H1 (cell line): ENCODE measurements at regions not wholly inside any gene's neighbourhood (a gene's known extent, or its start where the extent isn't known, plus 50 kb on each side); places are given as distances from the start of the nearest gene placed in this dataset.

ENCODE experiments used
- CTCF ChIA-PET: fragments of 300-600 bp; sonication (Branson Sonifier 250); formaldehyde crosslinking; loops from one replicate; lab custom pipeline; 2021; ENCODE audit not compliant: partially characterized antibody; lab: Charles Lee
- POLR2A ChIA-PET: fragments of 300-600 bp; sonication (Branson Sonifier 250); formaldehyde crosslinking; loops from one replicate; lab custom pipeline; 2021; ENCODE audit warnings: inconsistent platforms; ENCODE audit not compliant: partially characterized antibody; lab: Charles Lee
- DNase-seq, 2 experiments: peaks; one replicate each; pipeline versions ENCODE4 v3.0.0 to v3.0.0-alpha.2; 2010 to 2022; ENCODE audit warnings: low spot score in 2 of 2, low read depth in 1 of 2, mixed read lengths in 1 of 2
- FAIRE-seq: peaks from 2 replicates; lab custom pipeline; 2011; peaks lifted over from hg19 to GRCh38; lab: Jason Lieb, UNC
- H2AFZ ChIP-seq: 2 replicates; pipeline ENCODE4 v1.8.1; 2012; ENCODE audit warnings: low read length, inconsistent platforms
- H2AK5ac ChIP-seq: 2 replicates; pipeline ENCODE4 v1.6.1; 2013; ENCODE audit warnings: low read depth, low read length
- H2BK120ac ChIP-seq: replicated peaks from 2 replicates; pipeline ENCODE3; 2013; ENCODE audit warnings: low read depth, low read length, inconsistent platforms
- H2BK12ac ChIP-seq: 2 replicates; pipeline ENCODE4 v1.6.1; 2013; ENCODE audit warnings: low read depth, low read length
- H2BK15ac ChIP-seq: 2 replicates; pipeline ENCODE4 v1.6.1; 2013; ENCODE audit warnings: low read length
- H2BK20ac ChIP-seq: 2 replicates; pipeline ENCODE4 v1.6.1; 2013; ENCODE audit warnings: low read length
- H2BK5ac ChIP-seq: 2 replicates; pipeline ENCODE4 v1.6.1; 2013; ENCODE audit warnings: low read depth, low read length
- H3K14ac ChIP-seq: 2 replicates; pipeline ENCODE4 v1.6.1; 2013; ENCODE audit warnings: inconsistent platforms; ENCODE audit not compliant: insufficient read length
- H3K18ac ChIP-seq: 2 replicates; pipeline ENCODE4 v1.6.1; 2013; ENCODE audit warnings: low read length; ENCODE audit errors: extremely low read depth
- H3K23ac ChIP-seq: 2 replicates; pipeline ENCODE4 v1.6.1; 2013; ENCODE audit warnings: inconsistent platforms; ENCODE audit not compliant: insufficient read length
- H3K23me2 ChIP-seq: 2 replicates; pipeline ENCODE4 v1.6.1; 2013; ENCODE audit warnings: low read depth, low read length
- H3K27ac ChIP-seq: 2 replicates; pipeline ENCODE4 v1.6.1; 2011; ENCODE audit warnings: low read depth, low read length, inconsistent platforms
- H3K27me3 ChIP-seq, 4 experiments: replicated peaks in 1 of 4; 1 replicate in 1 of 4; 2 replicates in 3 of 4; pipeline versions ENCODE4 v1.6.1 to v1.8.1; 2011 to 2013; ENCODE audit warnings: low read length in 3 of 4, mild to moderate bottlenecking in 3 of 4, inconsistent platforms in 2 of 4, mixed read lengths in 2 of 4, moderate library complexity in 1 of 4; ENCODE audit not compliant: control insufficient read depth in 3 of 4, insufficient read depth in 3 of 4; ENCODE audit errors: extremely low read depth in 1 of 4
- H3K36me3 ChIP-seq, 4 experiments: 2 replicates each; pipeline versions ENCODE4 v1.6.1 to v1.8.1; 2011 to 2013; ENCODE audit warnings: mild to moderate bottlenecking in 4 of 4, low read length in 3 of 4, moderate library complexity in 2 of 4, control low read depth in 1 of 4, inconsistent platforms in 1 of 4; ENCODE audit not compliant: insufficient read depth in 4 of 4, control insufficient read depth in 2 of 4
- H3K4ac ChIP-seq: replicated peaks from 2 replicates; pipeline ENCODE3; 2013; ENCODE audit warnings: low read length, low read depth, mixed read lengths, inconsistent platforms; ENCODE audit not compliant: insufficient read length
- H3K4me1 ChIP-seq, 4 experiments: replicated peaks in 1 of 4; 1 replicate in 1 of 4; 2 replicates in 3 of 4; pipeline versions ENCODE4 v1.6.1 to v1.8.1; 2011 to 2013; ENCODE audit warnings: low read length in 3 of 4, inconsistent platforms in 2 of 4, mixed read lengths in 1 of 4; ENCODE audit not compliant: insufficient read depth in 4 of 4, control insufficient read depth in 3 of 4
- H3K4me2 ChIP-seq, 2 experiments: 2 replicates each; pipeline versions ENCODE4 v1.6.1 to v1.8.1; 2011 to 2013; ENCODE audit warnings: low read depth in 2 of 2, low read length in 2 of 2, control low read depth in 1 of 2, inconsistent platforms in 1 of 2, mild to moderate bottlenecking in 1 of 2; ENCODE audit not compliant: insufficient read depth in 1 of 2
- H3K4me3 ChIP-seq, 4 experiments: fragments of 200-600, 300-600 bp in 1 of 4; sonication (generic), shearing (Covaris generic), sonication (Bioruptor Twin) in 1 of 4; 2 replicates each; pipeline versions ENCODE4 v1.5.1 to v1.8.1; 2011 to 2016; ENCODE audit warnings: low read length in 4 of 4, low read depth in 3 of 4, control low read depth in 2 of 4, inconsistent platforms in 2 of 4, mild to moderate bottlenecking in 2 of 4, mixed read lengths in 1 of 4, moderate library complexity in 1 of 4; ENCODE audit not compliant: insufficient read depth in 2 of 4; ENCODE audit errors: extremely low read depth in 1 of 4
- H3K56ac ChIP-seq: replicated peaks from 2 replicates; pipeline ENCODE3; 2013; ENCODE audit warnings: low read depth, mild to moderate bottlenecking, mixed read lengths, low read length, inconsistent platforms; ENCODE audit not compliant: insufficient read length
- H3K79me1 ChIP-seq: 2 replicates; pipeline ENCODE4 v1.6.1; 2013; ENCODE audit warnings: low read depth, low read length, control low read depth
- H3K79me2 ChIP-seq, 2 experiments: 2 replicates each; pipeline versions ENCODE4 v1.6.1 to v1.8.1; 2012 to 2013; ENCODE audit warnings: low read length in 2 of 2, mild to moderate bottlenecking in 2 of 2, inconsistent platforms in 1 of 2; ENCODE audit not compliant: insufficient read depth in 2 of 2, control insufficient read depth in 1 of 2
- H3K9ac ChIP-seq, 4 experiments: replicated peaks in 1 of 4; 1 replicate in 1 of 4; 2 replicates in 3 of 4; pipeline versions ENCODE4 v1.6.1 to v1.8.1; 2011 to 2013; ENCODE audit warnings: low read depth in 3 of 4, low read length in 3 of 4, control low read depth in 2 of 4, mild to moderate bottlenecking in 2 of 4, moderate library complexity in 2 of 4, inconsistent platforms in 1 of 4; ENCODE audit errors: extremely low read depth in 1 of 4
- H3K9me3 ChIP-seq, 2 experiments: 2 replicates each; pipeline versions ENCODE4 v1.6.1 to v1.8.1; 2012 to 2013; ENCODE audit warnings: mild to moderate bottlenecking in 2 of 2, moderate library complexity in 2 of 2, control low read depth in 1 of 2, inconsistent platforms in 1 of 2, low read depth in 1 of 2, low read length in 1 of 2, mixed read lengths in 1 of 2; ENCODE audit not compliant: insufficient read depth in 2 of 2
- H4K20me1 ChIP-seq, 2 experiments: replicated peaks in 1 of 2; 2 replicates each; pipeline versions ENCODE3 to v1.8.1; 2011 to 2013; ENCODE audit warnings: inconsistent platforms in 2 of 2, low read length in 2 of 2, mild to moderate bottlenecking in 1 of 2; ENCODE audit not compliant: insufficient read depth in 2 of 2, control insufficient read depth in 1 of 2
- H4K5ac ChIP-seq: 2 replicates; pipeline ENCODE4 v1.6.1; 2013; ENCODE audit warnings: low read length, low read depth, mixed read lengths, inconsistent platforms; ENCODE audit not compliant: insufficient read length
- H4K8ac ChIP-seq: 2 replicates; pipeline ENCODE4 v1.8.0; 2013; ENCODE audit warnings: mild to moderate bottlenecking, moderate library complexity, low read length, inconsistent platforms; ENCODE audit not compliant: insufficient read depth; ENCODE audit errors: extremely low read depth
- H4K91ac ChIP-seq: replicated peaks from 2 replicates; pipeline ENCODE3; 2013; ENCODE audit warnings: low read length, mixed read lengths, inconsistent platforms; ENCODE audit not compliant: insufficient read length
- ATF3 ChIP-seq: IDR thresholded peaks from 2 replicates; pipeline ENCODE4 v1.6.1; 2011; ENCODE audit warnings: low read depth, mild to moderate bottlenecking, low read length; ENCODE audit not compliant: insufficient read depth
- BACH1 ChIP-seq: IDR thresholded peaks from 2 replicates; pipeline ENCODE4 v1.6.1; 2012; ENCODE audit warnings: low read length, improper control_type of control experiment
- CBX8 ChIP-seq: fragments of 300-800, 300-1000 bp; sonication (generic); IDR thresholded peaks from 2 replicates; pipeline ENCODE4 v1.7.1; 2016; ENCODE audit warnings: low read depth, low read length, borderline replicate concordance
- EP300 ChIP-seq, 2 experiments: IDR thresholded peaks; 1 replicate in 1 of 2; 2 replicates in 1 of 2; pipeline ENCODE4 v1.6.1; 2011 to 2012; ENCODE audit warnings: low read depth in 2 of 2, low read length in 2 of 2, mild to moderate bottlenecking in 2 of 2, borderline replicate concordance in 1 of 2, inconsistent platforms in 1 of 2, moderate library complexity in 1 of 2
- HDAC2 ChIP-seq, 2 experiments: fragments of 300-600 bp in 1 of 2; sonication (generic) in 1 of 2; IDR thresholded peaks; 2 replicates each; pipeline ENCODE4 v1.6.1; 2011 to 2012; ENCODE audit warnings: low read depth in 2 of 2, low read length in 2 of 2, mild to moderate bottlenecking in 2 of 2, moderate library complexity in 2 of 2, borderline replicate concordance in 1 of 2, inconsistent platforms in 1 of 2
- SP2 ChIP-seq: IDR thresholded peaks from 2 replicates; pipeline ENCODE4 v1.6.1; 2012; ENCODE audit warnings: mild to moderate bottlenecking, low read length, inconsistent platforms
- TCF12 ChIP-seq: IDR thresholded peaks from 2 replicates; pipeline ENCODE4 v1.6.1; 2011; ENCODE audit warnings: low read depth, mild to moderate bottlenecking, low read length
- USF2 ChIP-seq: IDR thresholded peaks from 2 replicates; pipeline ENCODE4 v1.6.1; 2011; ENCODE audit warnings: low read length, improper control_type of control experiment
- WGBS, 2 experiments: shearing (Covaris generic) in 1 of 2; methylation state at CpG; one replicate each; pipeline versions ENCODE4 v1.1.6 to v1.1.7; 2013 to 2015; ENCODE audit warnings: low lambda C conversion rate in 2 of 2, mixed read lengths in 2 of 2, inconsistent platforms in 1 of 2, low coverage in 1 of 2, missing lambda C conversion rate in 1 of 2; ENCODE audit not compliant: insufficient replicate concordance in 2 of 2, insufficient coverage in 1 of 2, insufficient read length in 1 of 2; ENCODE audit errors: extremely low coverage in 1 of 2, missing lambda C conversion rate in 1 of 2; 5-methylcytosine and 5-hydroxymethylcytosine counted together

DNA sequence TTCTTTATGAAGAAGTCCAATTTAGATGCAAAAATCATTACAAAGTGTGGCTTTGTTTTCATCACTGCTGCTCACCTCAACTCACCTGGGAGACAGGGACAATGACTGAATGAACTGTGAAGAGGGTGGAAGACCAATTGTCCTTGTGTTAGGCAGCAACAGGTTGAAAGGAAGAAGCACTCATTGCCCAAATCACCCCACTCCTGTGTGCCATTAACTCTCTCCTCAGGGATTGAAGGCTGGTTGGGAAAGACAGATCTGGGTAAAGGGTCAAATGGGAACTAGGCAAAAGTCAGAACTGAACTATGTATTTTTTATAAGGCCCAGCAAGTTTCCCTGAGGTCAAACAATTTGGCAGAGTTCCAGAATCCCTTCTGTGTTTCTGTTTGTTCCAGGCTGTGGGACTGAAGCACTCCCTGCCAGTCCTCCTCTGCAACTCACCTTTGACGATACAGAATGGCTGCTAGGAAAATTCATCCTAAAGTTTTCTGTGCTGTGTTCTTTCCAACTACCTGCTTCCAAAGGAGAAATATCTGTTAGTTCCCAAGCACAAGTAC, 68.6 kb upstream of the CCDC39 start:
- Histone ChIP-seq H3K79me2 (no peaks in the 10 kb centered on the region), H4K91ac (no peak overlapping the region), H2AK5ac (no peak overlapping the region), H3K9ac (no peak overlapping the region), H2BK12ac (no peak overlapping the region), H2BK15ac (no peak overlapping the region), H3K4me2 (no peak overlapping the region), H2BK20ac (no peak overlapping the region), H2BK5ac (no peak overlapping the region), H4K8ac (no peak overlapping the region), H3K4me1 (peaks cover 0 to 13% (median 4%) of the 10 kb centered on the region in 4 experiments; a peak in 5 of 7 replicates), H3K18ac (no peak overlapping the region), H3K23me2 (no peaks in the 10 kb centered on the region), H3K23ac (no peak overlapping the region), H3K56ac (no peak overlapping the region), H3K14ac (no peak overlapping the region), H2AFZ (no peak overlapping the region; the same call in 1 of the 2 replicates), H3K4ac (no peak overlapping the region), H4K5ac (no peak overlapping the region), H3K27ac (no peak overlapping the region), H3K27me3 (no peaks in the 10 kb centered on the region), H3K36me3 (no peaks in the 10 kb centered on the region), H3K4me3 (no peak overlapping the region), H2BK120ac (no peak overlapping the region), H3K9me3 (no peaks in the 10 kb centered on the region), H3K79me1 (no peaks in the 10 kb centered on the region), H4K20me1 (no peaks in the 10 kb centered on the region)
- 80% methylated on average over 1 of the region's 1 CpG; no CpG with 5 or more reads in 1 of the 2 experiments for WGBS, 2 experiments
- ChIA-PET CTCF (no interaction called here), POLR2A (no interaction called here)
- no peak for TF ChIP-seq USF2
- no peak for TF ChIP-seq SP2
- no peak for TF ChIP-seq ATF3
- no peak for TF ChIP-seq CBX8
- TF ChIP-seq HDAC2 (IDR thresholded peaks at IDR 0.05; ENCODE audit: borderline replicate concordance in 1 of 2, low read depth in 2 of 2, low read length in 2 of 2), result no peak
- TF ChIP-seq BACH1, result no peak
- TF ChIP-seq EP300 (IDR thresholded peaks at IDR 0.05; ENCODE audit: borderline replicate concordance in 1 of 2, low read depth in 2 of 2, low read length in 2 of 2), result no peak
- no peak for TF ChIP-seq TCF12
- no peak for DNase-seq
- FAIRE-seq, result no peak
